ENCODE measurements at regions not wholly inside any gene's neighbourhood (a gene's known extent, or its start where the extent isn't known, plus 50 kb on each side); places are given as distances from the start of the nearest gene placed in this dataset.
A peak's percentile ranks its signal among the peaks of the same experiment; 100 is the strongest.

DNA sequence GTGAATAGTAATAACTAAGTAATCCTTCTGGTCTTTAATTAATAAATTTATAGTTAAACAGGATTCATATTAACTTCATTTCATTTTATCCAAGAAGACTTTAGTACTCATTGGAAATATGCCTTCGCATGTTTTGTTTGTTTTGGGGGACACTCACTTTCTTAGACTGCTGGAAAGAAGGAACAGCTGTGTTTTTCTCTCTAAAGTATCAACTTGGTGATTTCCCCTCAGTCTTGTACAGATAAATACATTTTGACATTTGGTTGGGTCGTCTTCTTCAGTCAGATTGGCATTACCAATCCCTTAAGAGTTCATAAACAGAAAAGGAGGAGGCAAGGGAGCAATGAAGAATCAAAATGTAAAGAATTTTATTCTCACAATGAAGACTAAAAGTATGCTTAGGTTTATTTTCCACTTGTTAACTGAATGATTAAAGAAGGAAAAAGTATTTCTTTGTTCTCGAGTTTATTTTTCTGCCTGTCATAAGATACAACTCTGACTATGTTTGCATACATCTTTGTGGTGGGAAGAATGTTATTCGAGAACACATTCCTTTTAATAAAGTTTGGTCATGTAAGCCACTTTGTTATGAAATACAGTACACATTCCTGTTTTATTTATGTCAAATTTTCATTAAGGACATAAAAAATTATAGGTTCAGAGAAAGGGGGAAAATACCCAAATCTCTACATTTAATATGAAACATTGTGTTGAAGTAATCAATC lies 140.2 kb downstream of the GMNC start:
- no peak for DNase-seq (ENCODE audit: low read depth in 2 of 2)

- no peak for DNase-seq (ENCODE audit: low read depth in 2 of 2)
Observed at GRCh38 chr3:190721330-190721729, 141.2 kb downstream of the GMNC start.

GRCh38 chr3:190718671-190719070 lies 143.8 kb downstream of the GMNC start:
- DNase-seq (ENCODE audit: low read depth in 2 of 2): peak; percentile 36

DNA sequence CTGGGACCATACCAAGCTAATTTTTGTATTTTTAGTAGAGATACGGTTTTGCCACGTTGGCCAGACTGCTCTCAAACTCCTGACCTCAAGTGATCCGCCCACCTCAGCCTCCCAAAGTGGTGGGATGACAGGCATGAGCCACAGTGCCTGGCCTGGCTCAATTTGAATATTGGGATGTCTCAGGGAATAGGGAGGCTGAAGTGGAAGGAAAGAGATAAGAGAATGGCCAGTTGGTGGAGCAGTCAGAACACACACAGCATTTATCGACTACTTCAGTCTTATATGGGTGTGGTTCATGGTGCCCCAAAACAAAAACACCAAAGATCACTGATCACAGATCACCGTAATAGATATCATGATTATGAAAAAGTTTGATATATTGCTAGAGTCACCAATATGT lies 144.4 kb downstream of the GMNC start:
- no peak for DNase-seq (ENCODE audit: low read depth in 2 of 2)

DNA sequence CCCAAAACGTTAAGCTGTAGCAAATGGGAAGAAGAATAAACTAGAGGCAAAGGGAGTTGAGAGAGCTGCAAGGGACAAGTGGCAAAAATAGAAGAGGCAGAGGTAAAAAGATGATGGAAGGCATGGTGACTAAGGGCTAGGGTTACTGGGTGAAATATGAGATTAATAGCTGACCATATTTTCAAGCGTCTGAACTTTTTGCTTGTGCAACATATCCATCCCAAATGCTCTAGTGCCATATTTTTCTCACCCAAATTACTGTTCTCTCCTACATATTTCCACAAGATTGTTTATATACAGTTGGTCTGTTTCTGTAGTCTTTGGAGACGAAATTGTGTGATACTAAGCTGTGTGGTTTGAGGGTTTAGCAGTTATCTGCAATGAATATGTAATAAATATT lies 145.5 kb downstream of the GMNC start:
- DNase-seq (ENCODE audit: low read depth in 2 of 2): no peak

GRCh38 chr3:190716211-190716610 lies 146.3 kb downstream of the GMNC start:
- DNase-seq (ENCODE audit: low read depth in 2 of 2): no peak

DNA sequence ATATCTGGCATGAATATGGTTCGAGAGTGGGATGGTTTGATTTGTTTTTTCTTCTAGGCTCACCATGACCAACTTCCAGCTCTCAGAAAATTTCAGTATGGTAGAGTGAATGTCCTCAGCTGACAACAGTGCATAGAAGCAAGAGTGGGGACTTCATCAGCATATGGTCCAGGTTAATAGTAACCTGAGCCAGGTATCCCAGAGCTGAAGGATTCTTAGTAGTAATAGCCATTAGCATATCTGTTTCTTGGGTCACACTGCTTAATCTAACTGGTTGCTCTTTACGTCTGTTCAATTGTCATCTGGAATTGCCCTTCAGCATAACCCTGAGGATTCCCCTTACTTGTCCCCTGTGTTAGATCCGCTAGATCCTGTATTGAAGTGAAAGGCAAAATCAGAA lies 151.8 kb downstream of the GMNC start:
- DNase-seq (ENCODE audit: low read depth in 2 of 2): no peak

DNA sequence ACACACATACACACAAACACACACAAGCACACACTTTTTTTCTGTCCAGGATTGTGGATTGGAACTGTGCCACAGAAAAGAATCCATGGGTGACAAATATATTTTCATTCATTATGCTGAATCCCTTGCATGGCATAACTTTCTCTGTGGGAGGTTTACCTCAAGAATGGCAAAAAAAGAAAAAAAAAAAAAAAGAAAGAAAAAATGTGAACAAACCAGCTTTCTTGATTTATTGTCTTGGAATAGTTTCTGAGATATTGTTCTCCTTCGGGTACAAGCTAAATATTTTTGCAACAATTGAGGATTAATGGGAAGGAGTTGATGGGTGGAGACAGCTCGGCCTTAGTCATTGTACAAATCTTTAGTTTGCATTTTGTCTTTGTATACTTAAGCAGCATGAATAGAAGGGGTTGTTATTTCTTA lies 153.1 kb downstream of the GMNC start:
- peak; percentile 22 to 24 for DNase-seq (ENCODE audit: low read depth in 2 of 2)
